Osteocyte (in vitro differentiated cells): ENCODE measurements at regions not wholly inside any gene's neighbourhood (a gene's known extent, or its start where the extent isn't known, plus 50 kb on each side); places are given as distances from the start of the nearest gene placed in this dataset.

Experiments used
- DNase-seq: peaks from one replicate; pipeline ENCODE4 v3.0.0; 2021; ENCODE audit warnings: mixed read lengths; ENCODE audit not compliant: unreplicated experiment; ENCODE audit errors: extremely low spot score
- H3K27ac Mint-ChIP-seq: one replicate; pipeline ENCODE4 v1.8.0; 2021; ENCODE audit warnings: mild to moderate bottlenecking, mixed read lengths; ENCODE audit not compliant: unreplicated experiment
- H3K27me3 Mint-ChIP-seq: one replicate; pipeline ENCODE4 v1.8.0; 2021; ENCODE audit warnings: mixed read lengths; ENCODE audit not compliant: unreplicated experiment
- H3K36me3 Mint-ChIP-seq: one replicate; pipeline ENCODE4 v1.8.0; 2021; ENCODE audit warnings: mixed read lengths; ENCODE audit not compliant: unreplicated experiment
- H3K4me1 Mint-ChIP-seq: one replicate; pipeline ENCODE4 v1.8.0; 2021; ENCODE audit warnings: mixed read lengths; ENCODE audit not compliant: unreplicated experiment
- H3K4me3 Mint-ChIP-seq: one replicate; pipeline ENCODE4 v1.8.0; 2021; ENCODE audit warnings: mild to moderate bottlenecking, moderate library complexity, mixed read lengths; ENCODE audit not compliant: unreplicated experiment
- H3K9me3 Mint-ChIP-seq: one replicate; pipeline ENCODE4 v1.8.0; 2021; ENCODE audit warnings: mixed read lengths; ENCODE audit not compliant: unreplicated experiment
- CTCF ChIP-seq: fragments of 200-600 bp; sonication (generic); IDR thresholded peaks from 2 replicates; pipeline ENCODE4 v1.5.0; 2021; ENCODE audit warnings: antibody characterized with exemption, mild to moderate bottlenecking, moderate library complexity

DNA sequence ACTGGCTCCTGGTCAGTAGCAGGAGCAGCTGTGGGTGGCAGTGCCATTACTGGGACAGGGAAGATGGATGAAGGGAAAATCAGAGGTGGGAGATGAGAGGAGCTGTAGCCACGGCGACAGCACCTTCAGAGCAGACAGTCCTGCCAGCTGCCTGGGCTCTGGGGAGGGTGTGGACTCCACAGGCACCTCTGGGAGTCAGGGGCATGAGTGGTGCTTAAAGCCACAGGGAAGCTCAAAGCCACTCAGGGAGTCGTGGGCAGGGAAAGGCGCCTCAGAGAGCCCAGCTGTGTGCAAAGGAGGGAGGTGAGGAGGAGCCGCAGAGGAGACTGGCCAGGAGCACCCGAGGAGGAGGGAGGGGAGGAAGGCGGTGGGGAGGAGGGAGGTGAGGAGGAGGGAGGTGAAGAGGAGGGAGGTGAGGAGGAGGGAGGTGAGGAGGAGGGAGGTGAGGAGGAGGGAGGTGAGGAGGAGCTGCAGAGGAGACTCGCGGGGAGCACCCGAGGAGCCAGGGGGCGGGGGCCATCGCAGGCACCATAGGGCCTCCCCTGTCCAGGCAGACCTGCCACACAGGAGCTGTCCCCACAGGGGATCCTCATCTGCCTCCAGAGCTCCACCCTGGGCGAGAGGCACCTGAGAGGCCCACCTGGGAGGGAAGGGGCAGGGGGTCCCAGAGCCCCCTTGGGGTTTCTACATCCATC is 977.6 kb downstream of the BRD1 start:
- no peaks in the 10 kb centered on the region for H3K27me3 Mint-ChIP-seq
- no peak for DNase-seq
- TF ChIP-seq CTCF = no peak
- peaks cover 4% of the 10 kb centered on the region for H3K9me3 Mint-ChIP-seq
- no peak overlapping the region for H3K27ac Mint-ChIP-seq
- no peaks in the 10 kb centered on the region for H3K4me1 Mint-ChIP-seq
- no peaks in the 10 kb centered on the region for H3K36me3 Mint-ChIP-seq
- no peak overlapping the region for H3K4me3 Mint-ChIP-seq

GRCh38 chr22:48849219-48849912 is 978.3 kb downstream of the BRD1 start:
- H3K4me3 Mint-ChIP-seq = no peak overlapping the region

GRCh38 chr22:48846200-48846599 is 981.5 kb downstream of the BRD1 start:
- no peak overlapping the region for H3K4me3 Mint-ChIP-seq
- no peaks in the 10 kb centered on the region for H3K9me3 Mint-ChIP-seq
- no peak for DNase-seq
- H3K36me3 Mint-ChIP-seq = no peaks in the 10 kb centered on the region
- no peak overlapping the region for H3K27ac Mint-ChIP-seq
- no peaks in the 10 kb centered on the region for H3K4me1 Mint-ChIP-seq
- TF ChIP-seq CTCF = no peak
- H3K27me3 Mint-ChIP-seq = no peaks in the 10 kb centered on the region

More at GRCh38 chr22:48849219-48849912, 978.3 kb downstream of the BRD1 start:
- Mint-ChIP-seq H3K36me3 (no peaks in the 10 kb centered on the region), H3K4me1 (no peaks in the 10 kb centered on the region), H3K27me3 (no peaks in the 10 kb centered on the region), H3K27ac (no peak overlapping the region), H3K9me3 (peaks cover under 1% of the 10 kb centered on the region)
- no peak for TF ChIP-seq CTCF
- DNase-seq = no peak

DNA sequence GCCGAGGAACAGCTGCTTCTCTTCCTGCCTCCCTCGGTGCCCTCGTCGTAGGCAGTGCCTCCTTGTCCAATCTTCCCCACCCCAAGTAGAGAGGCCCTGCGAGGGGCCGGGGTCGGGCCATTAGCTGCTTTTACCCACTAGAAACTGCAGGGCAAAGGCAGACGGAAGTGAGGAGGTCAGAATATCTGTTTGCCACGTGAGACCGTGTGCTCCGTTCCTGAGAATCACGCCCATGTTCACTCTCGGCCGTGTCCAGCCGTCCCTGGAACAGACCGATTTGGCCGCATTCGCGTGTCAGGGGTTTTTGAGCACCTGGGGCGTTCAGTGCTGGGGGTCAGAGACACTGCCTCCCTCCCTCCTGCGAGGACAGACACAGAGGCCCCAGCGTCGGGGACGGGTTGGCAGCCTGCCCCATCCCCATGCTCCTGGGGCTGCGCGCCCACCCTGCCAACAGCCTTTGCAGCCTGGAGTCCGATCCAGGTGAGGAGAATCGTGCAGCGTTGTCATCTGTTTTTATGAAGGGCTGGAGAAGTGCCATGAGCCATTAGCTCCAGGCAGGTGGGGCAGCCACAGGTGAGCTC is 982.2 kb downstream of the BRD1 start:
- no peak for TF ChIP-seq CTCF
- no peaks in the 10 kb centered on the region for H3K9me3 Mint-ChIP-seq
- H3K4me3 Mint-ChIP-seq = no peak overlapping the region
- H3K4me1 Mint-ChIP-seq = no peaks in the 10 kb centered on the region
- H3K27me3 Mint-ChIP-seq = no peaks in the 10 kb centered on the region
- H3K27ac Mint-ChIP-seq = no peak overlapping the region
- no peak for DNase-seq
- no peaks in the 10 kb centered on the region for H3K36me3 Mint-ChIP-seq

GRCh38 chr22:48844056-48844675 is 983.5 kb downstream of the BRD1 start:
- no peaks in the 10 kb centered on the region for H3K9me3 Mint-ChIP-seq
- H3K4me1 Mint-ChIP-seq = no peaks in the 10 kb centered on the region

More at GRCh38 chr22:48844056-48844675, 983.5 kb downstream of the BRD1 start:
- TF ChIP-seq CTCF = no peak
- Mint-ChIP-seq H3K4me3 (no peak overlapping the region), H3K27me3 (no peaks in the 10 kb centered on the region), H3K27ac (no peak overlapping the region), H3K36me3 (no peaks in the 10 kb centered on the region)
- DNase-seq = no peak
